Panc1 (cell line): ENCODE measurements at regions not wholly inside any gene's neighbourhood (a gene's known extent, or its start where the extent isn't known, plus 50 kb on each side); places are given as distances from the start of the nearest gene placed in this dataset.

ENCODE experiments used
- ATAC-seq: fragments of 200-7000 bp; cut with Tn5 transposase; 2 replicates; pipeline ENCODE4 v1.9.1; 2020; ENCODE audit warnings: mild to moderate bottlenecking, moderate library complexity
- BruUV-seq: library from RNA; stranded (reverse); fragments of 400-500 nt; replicated peaks from 2 replicates; lab custom pipeline; 2021; lab: Mats Ljungman, UMichigan
- CTCF ChIA-PET: fragments of 300-600 bp; sonication (Branson Sonifier 250); formaldehyde crosslinking; loops from one replicate; lab custom pipeline; 2022; ENCODE audit warnings: antibody characterized with exemption; lab: Charles Lee
- POLR2A ChIA-PET: fragments of 300-600 bp; sonication (Branson Sonifier 250); formaldehyde crosslinking; loops from one replicate; lab custom pipeline; 2022; ENCODE audit warnings: antibody characterized with exemption; lab: Charles Lee
- DNase-seq: peaks from one replicate; pipeline ENCODE4 v3.0.0-alpha.2; 2010; ENCODE audit warnings: low read depth, low spot score
- H3K27ac ChIP-seq: 2 replicates; pipeline ENCODE4 v1.5.1; 2011; ENCODE audit warnings: mild to moderate bottlenecking, low read length, inconsistent platforms
- H3K27me3 ChIP-seq: fragments of 200-500 bp; sonication (Bioruptor generic); 2 replicates; pipeline ENCODE4 v1.6.0; 2014; ENCODE audit warnings: low read length, inconsistent platforms; ENCODE audit not compliant: control insufficient read depth, insufficient read depth
- H3K36me3 ChIP-seq: fragments of 200-500 bp; sonication (Bioruptor generic); 2 replicates; pipeline ENCODE4 v1.5.1; 2014; ENCODE audit warnings: inconsistent platforms, mild to moderate bottlenecking, low read length, moderate library complexity; ENCODE audit not compliant: control insufficient read depth, insufficient read depth
- H3K4me1 ChIP-seq: 2 replicates; pipeline ENCODE4 v1.5.1; 2011; ENCODE audit warnings: inconsistent platforms, mild to moderate bottlenecking, low read length, moderate library complexity; ENCODE audit not compliant: control insufficient read depth, insufficient read depth
- H3K4me3 ChIP-seq, 2 experiments: 2 replicates each; pipeline ENCODE4 v1.5.1; 2011 to 2012; ENCODE audit warnings: low read depth in 2 of 2, low read length in 2 of 2, mild to moderate bottlenecking in 2 of 2, inconsistent platforms in 1 of 2, moderate library complexity in 1 of 2
- H3K9me3 ChIP-seq: fragments of 200-500 bp; sonication (Bioruptor generic); 2 replicates; pipeline ENCODE4 v1.5.1; 2014; ENCODE audit warnings: low read depth, mild to moderate bottlenecking, inconsistent platforms, low read length, moderate library complexity; ENCODE audit not compliant: control insufficient read depth, insufficient read depth
- POLR2AphosphoS5 ChIP-seq: IDR thresholded peaks from 2 replicates; pipeline ENCODE4 v1.6.1; 2012; ENCODE audit warnings: mild to moderate bottlenecking, low read depth, low read length, moderate library complexity
- SIN3A ChIP-seq: IDR thresholded peaks from 2 replicates; pipeline ENCODE4 v1.6.1; 2012; ENCODE audit warnings: low read depth, mild to moderate bottlenecking, low read length, moderate library complexity, borderline replicate concordance; ENCODE audit not compliant: insufficient read depth
- TCF7L2 ChIP-seq: IDR thresholded peaks from 2 replicates; pipeline ENCODE4 v1.6.1; 2011; ENCODE audit warnings: mild to moderate bottlenecking, low read depth, low read length, inconsistent platforms
- in situ Hi-C: cut with HindIII; loops from 2 replicates; pipeline ENCODE4 v1.10.0; 2016; ENCODE audit warnings: low sequenced_read_pairs, low pct_unique_long_range_greater_than_20kb
- intact Hi-C: fragments of 100-400 bp; cut with micrococcal nuclease; formaldehyde crosslinking; loops from one replicate; pipeline ENCODE4 v1.10.0; 2022; ENCODE audit not compliant: unreplicated experiment
- TF ChIP-seq, protein P1 (sequence below): fragments of 450-650 bp; IDR thresholded peaks from 2 replicates; pipeline ENCODE4 v1.5.1; 2017; ENCODE audit warnings: mild to moderate bottlenecking
- TF ChIP-seq, protein P2 (sequence below), 2 experiments: IDR thresholded peaks; 2 replicates each; pipeline ENCODE4 v1.6.1; 2011 to 2012; ENCODE audit warnings: low read depth in 2 of 2, control low read depth in 1 of 2, low read length in 1 of 2, mild to moderate bottlenecking in 1 of 2, moderate library complexity in 1 of 2; ENCODE audit not compliant: insufficient read depth in 1 of 2

DNA sequence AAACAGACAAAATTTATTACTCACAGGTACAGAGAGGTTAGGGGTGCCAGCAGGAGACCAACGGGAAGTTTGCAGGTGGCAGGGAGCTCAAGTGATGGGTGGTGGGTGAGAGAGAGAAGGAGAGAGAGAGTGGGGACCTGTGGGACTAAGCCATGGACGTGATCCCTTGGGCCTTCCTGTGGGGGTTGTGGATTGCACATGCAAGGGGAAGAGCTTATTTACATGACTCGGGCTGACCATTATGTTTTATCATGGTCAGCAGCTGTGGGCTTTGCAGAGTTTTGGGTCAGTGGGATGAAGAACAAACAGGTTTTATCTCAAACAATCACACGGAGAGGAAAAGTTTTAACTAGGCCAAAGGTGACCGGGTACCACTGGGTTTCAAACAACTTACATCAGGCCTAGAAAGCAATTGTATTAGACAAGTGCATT, 156.2 kb upstream of the EXOC2 start:
- POLR2A ChIA-PET = no interaction called here
- Histone ChIP-seq H3K36me3 (no peaks in the 10 kb centered on the region), H3K27ac (no peak overlapping the region), H3K27me3 (no peaks in the 10 kb centered on the region), H3K4me3 (no peak overlapping the region), H3K4me1 (no peaks in the 10 kb centered on the region), H3K9me3 (no peaks in the 10 kb centered on the region)
- TF ChIP-seq, protein P1, sequence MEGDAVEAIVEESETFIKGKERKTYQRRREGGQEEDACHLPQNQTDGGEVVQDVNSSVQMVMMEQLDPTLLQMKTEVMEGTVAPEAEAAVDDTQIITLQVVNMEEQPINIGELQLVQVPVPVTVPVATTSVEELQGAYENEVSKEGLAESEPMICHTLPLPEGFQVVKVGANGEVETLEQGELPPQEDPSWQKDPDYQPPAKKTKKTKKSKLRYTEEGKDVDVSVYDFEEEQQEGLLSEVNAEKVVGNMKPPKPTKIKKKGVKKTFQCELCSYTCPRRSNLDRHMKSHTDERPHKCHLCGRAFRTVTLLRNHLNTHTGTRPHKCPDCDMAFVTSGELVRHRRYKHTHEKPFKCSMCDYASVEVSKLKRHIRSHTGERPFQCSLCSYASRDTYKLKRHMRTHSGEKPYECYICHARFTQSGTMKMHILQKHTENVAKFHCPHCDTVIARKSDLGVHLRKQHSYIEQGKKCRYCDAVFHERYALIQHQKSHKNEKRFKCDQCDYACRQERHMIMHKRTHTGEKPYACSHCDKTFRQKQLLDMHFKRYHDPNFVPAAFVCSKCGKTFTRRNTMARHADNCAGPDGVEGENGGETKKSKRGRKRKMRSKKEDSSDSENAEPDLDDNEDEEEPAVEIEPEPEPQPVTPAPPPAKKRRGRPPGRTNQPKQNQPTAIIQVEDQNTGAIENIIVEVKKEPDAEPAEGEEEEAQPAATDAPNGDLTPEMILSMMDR = no peak
- TF ChIP-seq POLR2AphosphoS5 (no peak), TCF7L2 (no peak)
- intact Hi-C loops (no loop called here), in situ Hi-C loops (no loop called here)
- no peak for DNase-seq
- CTCF ChIA-PET = no interaction called here
- no TSS peak for BruUV-seq
- no peak for ATAC-seq

DNA sequence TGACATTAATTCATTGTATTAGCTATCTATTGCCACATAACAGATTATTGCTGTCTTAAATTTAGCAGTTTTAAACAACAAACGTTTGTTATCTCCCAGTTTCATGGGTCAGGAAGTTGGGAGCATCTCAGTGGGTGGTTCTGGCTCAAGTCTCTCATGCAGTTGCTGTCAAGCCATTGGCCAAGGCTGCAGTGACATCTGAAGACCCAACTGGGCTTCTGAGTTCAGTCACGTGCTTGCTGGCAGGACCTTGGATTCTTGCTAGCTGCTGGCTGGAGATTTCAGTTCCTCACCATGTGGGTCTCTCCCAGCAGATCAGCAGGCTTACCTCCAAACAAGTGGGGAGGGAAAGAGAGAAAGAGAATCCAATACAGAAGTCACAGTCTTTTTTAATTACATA, 152.6 kb upstream of the EXOC2 start:
- in situ Hi-C loops = no loop called here
- intact Hi-C loops = no loop called here
- TF ChIP-seq TCF7L2 (no peak), SIN3A (no peak)
- TF ChIP-seq, protein P2, sequence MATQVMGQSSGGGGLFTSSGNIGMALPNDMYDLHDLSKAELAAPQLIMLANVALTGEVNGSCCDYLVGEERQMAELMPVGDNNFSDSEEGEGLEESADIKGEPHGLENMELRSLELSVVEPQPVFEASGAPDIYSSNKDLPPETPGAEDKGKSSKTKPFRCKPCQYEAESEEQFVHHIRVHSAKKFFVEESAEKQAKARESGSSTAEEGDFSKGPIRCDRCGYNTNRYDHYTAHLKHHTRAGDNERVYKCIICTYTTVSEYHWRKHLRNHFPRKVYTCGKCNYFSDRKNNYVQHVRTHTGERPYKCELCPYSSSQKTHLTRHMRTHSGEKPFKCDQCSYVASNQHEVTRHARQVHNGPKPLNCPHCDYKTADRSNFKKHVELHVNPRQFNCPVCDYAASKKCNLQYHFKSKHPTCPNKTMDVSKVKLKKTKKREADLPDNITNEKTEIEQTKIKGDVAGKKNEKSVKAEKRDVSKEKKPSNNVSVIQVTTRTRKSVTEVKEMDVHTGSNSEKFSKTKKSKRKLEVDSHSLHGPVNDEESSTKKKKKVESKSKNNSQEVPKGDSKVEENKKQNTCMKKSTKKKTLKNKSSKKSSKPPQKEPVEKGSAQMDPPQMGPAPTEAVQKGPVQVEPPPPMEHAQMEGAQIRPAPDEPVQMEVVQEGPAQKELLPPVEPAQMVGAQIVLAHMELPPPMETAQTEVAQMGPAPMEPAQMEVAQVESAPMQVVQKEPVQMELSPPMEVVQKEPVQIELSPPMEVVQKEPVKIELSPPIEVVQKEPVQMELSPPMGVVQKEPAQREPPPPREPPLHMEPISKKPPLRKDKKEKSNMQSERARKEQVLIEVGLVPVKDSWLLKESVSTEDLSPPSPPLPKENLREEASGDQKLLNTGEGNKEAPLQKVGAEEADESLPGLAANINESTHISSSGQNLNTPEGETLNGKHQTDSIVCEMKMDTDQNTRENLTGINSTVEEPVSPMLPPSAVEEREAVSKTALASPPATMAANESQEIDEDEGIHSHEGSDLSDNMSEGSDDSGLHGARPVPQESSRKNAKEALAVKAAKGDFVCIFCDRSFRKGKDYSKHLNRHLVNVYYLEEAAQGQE (IDR thresholded peaks at IDR 0.05; ENCODE audit: insufficient read depth in 1 of 2, low read depth in 2 of 2, low read length in 1 of 2) = no peak
- BruUV-seq = no TSS peak
- no peaks in the 10 kb centered on the region for H3K36me3 ChIP-seq
- ATAC-seq = no peak
- no peaks in the 10 kb centered on the region for H3K9me3 ChIP-seq
- H3K4me3 ChIP-seq = no peak overlapping the region
- no peaks in the 10 kb centered on the region for H3K4me1 ChIP-seq
- ChIA-PET POLR2A (no interaction called here), CTCF (no interaction called here)
- no peak overlapping the region for H3K27ac ChIP-seq
- no peaks in the 10 kb centered on the region for H3K27me3 ChIP-seq
- no peak for DNase-seq

DNA sequence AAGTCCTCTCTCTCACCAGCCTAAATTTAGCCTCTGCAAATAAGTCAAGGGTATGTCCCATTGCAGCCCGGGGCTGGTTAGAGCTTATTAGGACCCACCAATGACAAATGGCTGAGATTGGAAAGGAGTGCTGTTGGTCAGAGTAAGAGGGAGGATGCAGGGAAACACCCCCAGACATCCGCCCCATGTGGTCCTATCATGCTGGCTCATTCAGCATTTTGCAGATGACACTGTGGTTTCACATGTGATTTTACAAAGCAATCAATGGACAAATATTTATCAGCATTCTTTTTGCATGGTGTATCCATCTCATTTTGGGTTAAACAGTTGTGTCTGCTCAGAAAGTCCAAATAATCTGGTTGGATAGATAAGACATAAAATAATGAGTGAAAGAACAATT, 152.2 kb upstream of the EXOC2 start:
- no peak for TF ChIP-seq SIN3A
- TF ChIP-seq TCF7L2 = no peak
- TF ChIP-seq POLR2AphosphoS5 = no peak
- TF ChIP-seq, protein P2 (IDR thresholded peaks at IDR 0.05; ENCODE audit: insufficient read depth in 1 of 2, low read depth in 2 of 2, low read length in 1 of 2) = no peak
- TF ChIP-seq, protein P1 = no peak
- ChIA-PET CTCF (no interaction called here), POLR2A (no interaction called here)
- no TSS peak for BruUV-seq
- Histone ChIP-seq H3K4me3 (no peak overlapping the region), H3K4me1 (no peaks in the 10 kb centered on the region), H3K27ac (no peak overlapping the region), H3K36me3 (no peaks in the 10 kb centered on the region), H3K27me3 (no peaks in the 10 kb centered on the region), H3K9me3 (no peaks in the 10 kb centered on the region)
- ATAC-seq = no peak
- intact Hi-C loops (no loop called here), in situ Hi-C loops (no loop called here)
- no peak for DNase-seq
